H1 (cell line): ENCODE measurements at regions not wholly inside any gene's neighbourhood (a gene's known extent, or its start where the extent isn't known, plus 50 kb on each side); places are given as distances from the start of the nearest gene placed in this dataset.

Experiments
- CTCF ChIA-PET: fragments of 300-600 bp; sonication (Branson Sonifier 250); formaldehyde crosslinking; loops from one replicate; lab custom pipeline; 2021; ENCODE audit not compliant: partially characterized antibody; lab: Charles Lee
- POLR2A ChIA-PET: fragments of 300-600 bp; sonication (Branson Sonifier 250); formaldehyde crosslinking; loops from one replicate; lab custom pipeline; 2021; ENCODE audit warnings: inconsistent platforms; ENCODE audit not compliant: partially characterized antibody; lab: Charles Lee
- DNase-seq, 2 experiments: peaks; one replicate each; pipeline versions ENCODE4 v3.0.0 to v3.0.0-alpha.2; 2010 to 2022; ENCODE audit warnings: low spot score in 2 of 2, low read depth in 1 of 2, mixed read lengths in 1 of 2
- FAIRE-seq: peaks from 2 replicates; lab custom pipeline; 2011; peaks lifted over from hg19 to GRCh38; lab: Jason Lieb, UNC
- H2AFZ ChIP-seq: 2 replicates; pipeline ENCODE4 v1.8.1; 2012; ENCODE audit warnings: low read length, inconsistent platforms
- H2AK5ac ChIP-seq: 2 replicates; pipeline ENCODE4 v1.6.1; 2013; ENCODE audit warnings: low read depth, low read length
- H2BK120ac ChIP-seq: replicated peaks from 2 replicates; pipeline ENCODE3; 2013; ENCODE audit warnings: low read depth, low read length, inconsistent platforms
- H2BK12ac ChIP-seq: 2 replicates; pipeline ENCODE4 v1.6.1; 2013; ENCODE audit warnings: low read depth, low read length
- H2BK15ac ChIP-seq: 2 replicates; pipeline ENCODE4 v1.6.1; 2013; ENCODE audit warnings: low read length
- H2BK20ac ChIP-seq: 2 replicates; pipeline ENCODE4 v1.6.1; 2013; ENCODE audit warnings: low read length
- H2BK5ac ChIP-seq: 2 replicates; pipeline ENCODE4 v1.6.1; 2013; ENCODE audit warnings: low read depth, low read length
- H3K14ac ChIP-seq: 2 replicates; pipeline ENCODE4 v1.6.1; 2013; ENCODE audit warnings: inconsistent platforms; ENCODE audit not compliant: insufficient read length
- H3K18ac ChIP-seq: 2 replicates; pipeline ENCODE4 v1.6.1; 2013; ENCODE audit warnings: low read length; ENCODE audit errors: extremely low read depth
- H3K23ac ChIP-seq: 2 replicates; pipeline ENCODE4 v1.6.1; 2013; ENCODE audit warnings: inconsistent platforms; ENCODE audit not compliant: insufficient read length
- H3K23me2 ChIP-seq: 2 replicates; pipeline ENCODE4 v1.6.1; 2013; ENCODE audit warnings: low read depth, low read length
- H3K27ac ChIP-seq: 2 replicates; pipeline ENCODE4 v1.6.1; 2011; ENCODE audit warnings: low read depth, low read length, inconsistent platforms
- H3K27me3 ChIP-seq, 4 experiments: replicated peaks in 1 of 4; 1 replicate in 1 of 4; 2 replicates in 3 of 4; pipeline versions ENCODE4 v1.6.1 to v1.8.1; 2011 to 2013; ENCODE audit warnings: low read length in 3 of 4, mild to moderate bottlenecking in 3 of 4, inconsistent platforms in 2 of 4, mixed read lengths in 2 of 4, moderate library complexity in 1 of 4; ENCODE audit not compliant: control insufficient read depth in 3 of 4, insufficient read depth in 3 of 4; ENCODE audit errors: extremely low read depth in 1 of 4
- H3K36me3 ChIP-seq, 4 experiments: 2 replicates each; pipeline versions ENCODE4 v1.6.1 to v1.8.1; 2011 to 2013; ENCODE audit warnings: mild to moderate bottlenecking in 4 of 4, low read length in 3 of 4, moderate library complexity in 2 of 4, control low read depth in 1 of 4, inconsistent platforms in 1 of 4; ENCODE audit not compliant: insufficient read depth in 4 of 4, control insufficient read depth in 2 of 4
- H3K4ac ChIP-seq: replicated peaks from 2 replicates; pipeline ENCODE3; 2013; ENCODE audit warnings: low read length, low read depth, mixed read lengths, inconsistent platforms; ENCODE audit not compliant: insufficient read length
- H3K4me1 ChIP-seq, 4 experiments: replicated peaks in 1 of 4; 1 replicate in 1 of 4; 2 replicates in 3 of 4; pipeline versions ENCODE4 v1.6.1 to v1.8.1; 2011 to 2013; ENCODE audit warnings: low read length in 3 of 4, inconsistent platforms in 2 of 4, mixed read lengths in 1 of 4; ENCODE audit not compliant: insufficient read depth in 4 of 4, control insufficient read depth in 3 of 4
- H3K4me2 ChIP-seq, 2 experiments: 2 replicates each; pipeline versions ENCODE4 v1.6.1 to v1.8.1; 2011 to 2013; ENCODE audit warnings: low read depth in 2 of 2, low read length in 2 of 2, control low read depth in 1 of 2, inconsistent platforms in 1 of 2, mild to moderate bottlenecking in 1 of 2; ENCODE audit not compliant: insufficient read depth in 1 of 2
- H3K4me3 ChIP-seq, 4 experiments: fragments of 200-600, 300-600 bp in 1 of 4; sonication (generic), shearing (Covaris generic), sonication (Bioruptor Twin) in 1 of 4; 2 replicates each; pipeline versions ENCODE4 v1.5.1 to v1.8.1; 2011 to 2016; ENCODE audit warnings: low read length in 4 of 4, low read depth in 3 of 4, control low read depth in 2 of 4, inconsistent platforms in 2 of 4, mild to moderate bottlenecking in 2 of 4, mixed read lengths in 1 of 4, moderate library complexity in 1 of 4; ENCODE audit not compliant: insufficient read depth in 2 of 4; ENCODE audit errors: extremely low read depth in 1 of 4
- H3K56ac ChIP-seq: replicated peaks from 2 replicates; pipeline ENCODE3; 2013; ENCODE audit warnings: low read depth, mild to moderate bottlenecking, mixed read lengths, low read length, inconsistent platforms; ENCODE audit not compliant: insufficient read length
- H3K79me1 ChIP-seq: 2 replicates; pipeline ENCODE4 v1.6.1; 2013; ENCODE audit warnings: low read depth, low read length, control low read depth
- H3K79me2 ChIP-seq, 2 experiments: 2 replicates each; pipeline versions ENCODE4 v1.6.1 to v1.8.1; 2012 to 2013; ENCODE audit warnings: low read length in 2 of 2, mild to moderate bottlenecking in 2 of 2, inconsistent platforms in 1 of 2; ENCODE audit not compliant: insufficient read depth in 2 of 2, control insufficient read depth in 1 of 2
- H3K9ac ChIP-seq, 4 experiments: replicated peaks in 1 of 4; 1 replicate in 1 of 4; 2 replicates in 3 of 4; pipeline versions ENCODE4 v1.6.1 to v1.8.1; 2011 to 2013; ENCODE audit warnings: low read depth in 3 of 4, low read length in 3 of 4, control low read depth in 2 of 4, mild to moderate bottlenecking in 2 of 4, moderate library complexity in 2 of 4, inconsistent platforms in 1 of 4; ENCODE audit errors: extremely low read depth in 1 of 4
- H3K9me3 ChIP-seq, 2 experiments: 2 replicates each; pipeline versions ENCODE4 v1.6.1 to v1.8.1; 2012 to 2013; ENCODE audit warnings: mild to moderate bottlenecking in 2 of 2, moderate library complexity in 2 of 2, control low read depth in 1 of 2, inconsistent platforms in 1 of 2, low read depth in 1 of 2, low read length in 1 of 2, mixed read lengths in 1 of 2; ENCODE audit not compliant: insufficient read depth in 2 of 2
- H4K20me1 ChIP-seq, 2 experiments: replicated peaks in 1 of 2; 2 replicates each; pipeline versions ENCODE3 to v1.8.1; 2011 to 2013; ENCODE audit warnings: inconsistent platforms in 2 of 2, low read length in 2 of 2, mild to moderate bottlenecking in 1 of 2; ENCODE audit not compliant: insufficient read depth in 2 of 2, control insufficient read depth in 1 of 2
- H4K5ac ChIP-seq: 2 replicates; pipeline ENCODE4 v1.6.1; 2013; ENCODE audit warnings: low read length, low read depth, mixed read lengths, inconsistent platforms; ENCODE audit not compliant: insufficient read length
- H4K8ac ChIP-seq: 2 replicates; pipeline ENCODE4 v1.8.0; 2013; ENCODE audit warnings: mild to moderate bottlenecking, moderate library complexity, low read length, inconsistent platforms; ENCODE audit not compliant: insufficient read depth; ENCODE audit errors: extremely low read depth
- H4K91ac ChIP-seq: replicated peaks from 2 replicates; pipeline ENCODE3; 2013; ENCODE audit warnings: low read length, mixed read lengths, inconsistent platforms; ENCODE audit not compliant: insufficient read length
- ASH2L ChIP-seq: fragments of 200-600, 300-600 bp; sonication (generic); IDR thresholded peaks from one replicate; pipeline ENCODE4 v1.7.1; 2017; ENCODE audit warnings: low read length
- BACH1 ChIP-seq: IDR thresholded peaks from 2 replicates; pipeline ENCODE4 v1.6.1; 2012; ENCODE audit warnings: low read length, improper control_type of control experiment
- BCL11A ChIP-seq, 2 experiments: IDR thresholded peaks; one replicate each; pipeline ENCODE4 v1.6.1; 2011; ENCODE audit warnings: low read depth in 2 of 2, low read length in 2 of 2, mild to moderate bottlenecking in 2 of 2
- CHD1 ChIP-seq: IDR thresholded peaks from 2 replicates; pipeline ENCODE4 v1.6.1; 2012; ENCODE audit warnings: low read depth, low read length, improper control_type of control experiment
- FOSL1 ChIP-seq: IDR thresholded peaks from 2 replicates; pipeline ENCODE4 v1.6.1; 2011; ENCODE audit warnings: mild to moderate bottlenecking, low read depth, low read length, moderate library complexity; ENCODE audit not compliant: insufficient read depth
- KDM1A ChIP-seq: fragments of 200-600, 300-600 bp; sonication (generic); IDR thresholded peaks from 2 replicates; pipeline ENCODE4 v1.7.1; 2016; ENCODE audit warnings: mild to moderate bottlenecking, low read length, borderline replicate concordance
- MAFK ChIP-seq: IDR thresholded peaks from 2 replicates; pipeline ENCODE4 v1.6.1; 2012; ENCODE audit warnings: low read depth, mild to moderate bottlenecking, improper control_type of control experiment, low read length
- MAX ChIP-seq: IDR thresholded peaks from 2 replicates; pipeline ENCODE4 v1.6.1; 2012; ENCODE audit warnings: inconsistent platforms
- NANOG ChIP-seq: IDR thresholded peaks from 2 replicates; pipeline ENCODE4 v1.6.1; 2011; ENCODE audit warnings: low read length, low read depth, mild to moderate bottlenecking, inconsistent platforms; ENCODE audit not compliant: insufficient read depth, poor library complexity, severe bottlenecking
- POLR2AphosphoS5 ChIP-seq: IDR thresholded peaks from 2 replicates; pipeline ENCODE4 v1.6.1; 2011; ENCODE audit warnings: low read depth, low read length
- POU5F1 ChIP-seq: IDR thresholded peaks from 2 replicates; pipeline ENCODE4 v1.6.1; 2011; ENCODE audit warnings: low read depth, mild to moderate bottlenecking, low read length, moderate library complexity
- RAD21 ChIP-seq, 2 experiments: IDR thresholded peaks in 1 of 2; conservative IDR thresholded peaks in 1 of 2; 2 replicates each; pipeline ENCODE4 v1.6.1; 2011; ENCODE audit warnings: low read depth in 2 of 2, low read length in 2 of 2, improper control_type of control experiment in 1 of 2, inconsistent platforms in 1 of 2, mild to moderate bottlenecking in 1 of 2, moderate library complexity in 1 of 2
- RBBP5 ChIP-seq: IDR thresholded peaks from 2 replicates; pipeline ENCODE4 v1.7.1; 2012; ENCODE audit warnings: low read depth, mild to moderate bottlenecking, inconsistent platforms, low read length, moderate library complexity, borderline replicate concordance
- SAP30 ChIP-seq: fragments of 300-600 bp; sonication (generic); IDR thresholded peaks from 2 replicates; pipeline ENCODE4 v1.7.1; 2012; ENCODE audit warnings: low read length, moderate library complexity, mild to moderate bottlenecking, inconsistent platforms; ENCODE audit not compliant: insufficient read depth, insufficient replicate concordance
- TAF1 ChIP-seq: IDR thresholded peaks from 2 replicates; pipeline ENCODE4 v1.6.1; 2011; ENCODE audit warnings: mild to moderate bottlenecking, low read depth, low read length
- WGBS, 2 experiments: shearing (Covaris generic) in 1 of 2; methylation state at CpG; one replicate each; pipeline versions ENCODE4 v1.1.6 to v1.1.7; 2013 to 2015; ENCODE audit warnings: low lambda C conversion rate in 2 of 2, mixed read lengths in 2 of 2, inconsistent platforms in 1 of 2, low coverage in 1 of 2, missing lambda C conversion rate in 1 of 2; ENCODE audit not compliant: insufficient replicate concordance in 2 of 2, insufficient coverage in 1 of 2, insufficient read length in 1 of 2; ENCODE audit errors: extremely low coverage in 1 of 2, missing lambda C conversion rate in 1 of 2; 5-methylcytosine and 5-hydroxymethylcytosine counted together

GRCh38 chr3:66136597-66136996 lies 84.2 kb upstream of the SLC25A26 start:
- no peak overlapping the region for H2AK5ac ChIP-seq
- ChIA-PET POLR2A (interaction anchor here (0.6 to 0.9 kb wide), 2 partner anchors 52 to 56 kb away, joined by 3 read pairs; no protein-coding TSS in a partner anchor), CTCF (interaction anchor here (1.0 to 3.4 kb wide), 14 partner anchors 9 to 697 kb away, joined by 3 to 16 read pairs (median 4); no protein-coding TSS in a partner anchor)
- H2BK120ac ChIP-seq: no peak overlapping the region
- no peak overlapping the region for H2BK15ac ChIP-seq
- H3K79me2 ChIP-seq: no peaks in the 10 kb centered on the region
- H4K91ac ChIP-seq: no peak overlapping the region
- no peak overlapping the region for H2BK5ac ChIP-seq
- H3K27me3 ChIP-seq: no peaks in the 10 kb centered on the region
- no peak overlapping the region for H3K56ac ChIP-seq
- no peak overlapping the region for H4K5ac ChIP-seq
- H3K36me3 ChIP-seq: no peaks in the 10 kb centered on the region
- no peak overlapping the region for H2BK20ac ChIP-seq
- WGBS, 2 experiments: 70% methylated on average over 1 of the region's 1 CpG; no CpG with 5 or more reads in 1 of the 2 experiments
- H2BK12ac ChIP-seq: no peak overlapping the region
- no peak overlapping the region for H3K18ac ChIP-seq
- peaks cover 0 to 4% (median 0%) of the 10 kb centered on the region in 4 experiments; a peak in 2 of 7 replicates for H3K4me1 ChIP-seq
- no peaks in the 10 kb centered on the region for H3K79me1 ChIP-seq
- H4K8ac ChIP-seq: no peak overlapping the region
- H3K4me3 ChIP-seq: no peak overlapping the region
- H3K27ac ChIP-seq: no peak overlapping the region
- H3K9ac ChIP-seq: no peak overlapping the region
- H4K20me1 ChIP-seq: no peaks in the 10 kb centered on the region
- H3K4ac ChIP-seq: no peak overlapping the region
- no peak overlapping the region for H3K14ac ChIP-seq
- H3K23ac ChIP-seq: no peak overlapping the region
- H3K23me2 ChIP-seq: no peaks in the 10 kb centered on the region
- no peak for FAIRE-seq
- no peak overlapping the region for H2AFZ ChIP-seq
- no peaks in the 10 kb centered on the region; a peak in 1 of 4 replicates for H3K9me3 ChIP-seq
- DNase-seq: no peak
- H3K4me2 ChIP-seq: no peak overlapping the region
- TF ChIP-seq BCL11A (IDR thresholded peaks at IDR 0.05; ENCODE audit: low read depth in 2 of 2, low read length in 2 of 2): no peak
- no peak for TF ChIP-seq FOSL1
- TF ChIP-seq MAFK: no peak
- TF ChIP-seq POU5F1: no peak
- no peak for TF ChIP-seq SAP30
- no peak for TF ChIP-seq BACH1
- no peak for TF ChIP-seq CHD1
- no peak for TF ChIP-seq POLR2AphosphoS5
- no peak for TF ChIP-seq NANOG
- TF ChIP-seq RBBP5: no peak
- TF ChIP-seq RAD21 (IDR thresholded peaks at IDR 0.05 in 1 of 2, conservative IDR thresholded peaks at IDR 0.05 in 1 of 2; ENCODE audit: low read depth in 2 of 2, low read length in 2 of 2): no peak
- no peak for TF ChIP-seq ASH2L
- no peak for TF ChIP-seq MAX
- TF ChIP-seq KDM1A: no peak
- TF ChIP-seq TAF1: no peak
